ENCODE measurements at regions not wholly inside any gene's neighbourhood (a gene's known extent, or its start where the extent isn't known, plus 50 kb on each side); places are given as distances from the start of the nearest gene placed in this dataset.

- TF ChIP-seq POLR2A (IDR thresholded peaks at IDR 0.05; ENCODE audit: low read depth, low read length) = no peak
- TF ChIP-seq TAF1 (IDR thresholded peaks at IDR 0.05; ENCODE audit: borderline replicate concordance, low read depth, low read length) = no peak
- TF ChIP-seq POLR2AphosphoS5 (IDR thresholded peaks at IDR 0.05; ENCODE audit: low read depth, low read length) = no peak
- FAIRE-seq (no peak), DNase-seq (ENCODE audit: insufficient read length) (no peak)
Measured at GRCh38 chr1:105101261-105101660, 1351.6 kb downstream of the AMY1C start.

- DNase-seq (ENCODE audit: insufficient read length) = no peak
- no peak for FAIRE-seq
- TF ChIP-seq POLR2AphosphoS5 (IDR thresholded peaks at IDR 0.05; ENCODE audit: low read depth, low read length) (no peak), POLR2A (IDR thresholded peaks at IDR 0.05; ENCODE audit: low read depth, low read length) (no peak), TAF1 (IDR thresholded peaks at IDR 0.05; ENCODE audit: borderline replicate concordance, low read depth, low read length) (no peak)
Measured at GRCh38 chr1:105102371-105102770, 1352.7 kb downstream of the AMY1C start.

- DNase-seq (ENCODE audit: insufficient read length) (no peak), FAIRE-seq (no peak)
- no peak for TF ChIP-seq POLR2A (IDR thresholded peaks at IDR 0.05; ENCODE audit: low read depth, low read length)
Measured at GRCh38 chr1:105122041-105122440, 1372.3 kb downstream of the AMY1C start.

GRCh38 chr1:105137543-105138457 is 1388.1 kb downstream of the AMY1C start:
- no peak for FAIRE-seq
- no peak for DNase-seq (ENCODE audit: insufficient read length)
- no peak for TF ChIP-seq POLR2A (IDR thresholded peaks at IDR 0.05; ENCODE audit: low read depth, low read length)
- no peak for TF ChIP-seq POLR2AphosphoS5 (IDR thresholded peaks at IDR 0.05; ENCODE audit: low read depth, low read length)
- no peak for TF ChIP-seq TAF1 (IDR thresholded peaks at IDR 0.05; ENCODE audit: borderline replicate concordance, low read depth, low read length)

- TF ChIP-seq TAF1 (IDR thresholded peaks at IDR 0.05; ENCODE audit: borderline replicate concordance, low read depth, low read length) (no peak), POLR2AphosphoS5 (IDR thresholded peaks at IDR 0.05; ENCODE audit: low read depth, low read length) (no peak), POLR2A (IDR thresholded peaks at IDR 0.05; ENCODE audit: low read depth, low read length) (no peak)
- no peak for DNase-seq (ENCODE audit: insufficient read length)
- FAIRE-seq = no peak
Measured at GRCh38 chr1:105138458-105138893, 1388.8 kb downstream of the AMY1C start.

GRCh38 chr1:105172788-105173187 is 1423.1 kb downstream of the AMY1C start:
- no peak for TF ChIP-seq TAF1 (IDR thresholded peaks at IDR 0.05; ENCODE audit: borderline replicate concordance, low read depth, low read length)
- TF ChIP-seq POLR2A (IDR thresholded peaks at IDR 0.05; ENCODE audit: low read depth, low read length) = no peak
- TF ChIP-seq POLR2AphosphoS5 (IDR thresholded peaks at IDR 0.05; ENCODE audit: low read depth, low read length) = no peak
- no peak for FAIRE-seq
- DNase-seq (ENCODE audit: insufficient read length) = no peak

GRCh38 chr1:105180789-105181188 is 1431.1 kb downstream of the AMY1C start:
- TF ChIP-seq POLR2AphosphoS5 (IDR thresholded peaks at IDR 0.05; ENCODE audit: low read depth, low read length) = no peak
- no peak for DNase-seq (ENCODE audit: insufficient read length)
- FAIRE-seq = no peak

- FAIRE-seq (no peak), DNase-seq (ENCODE audit: insufficient read length) (no peak)
- no peak for TF ChIP-seq POLR2AphosphoS5 (IDR thresholded peaks at IDR 0.05; ENCODE audit: low read depth, low read length)
- TF ChIP-seq POLR2A (IDR thresholded peaks at IDR 0.05; ENCODE audit: low read depth, low read length) = no peak
Measured at GRCh38 chr1:105204836-105205371, 1455.2 kb downstream of the AMY1C start.

- TF ChIP-seq POLR2AphosphoS5 (IDR thresholded peaks at IDR 0.05; ENCODE audit: low read depth, low read length) (no peak), TAF1 (IDR thresholded peaks at IDR 0.05; ENCODE audit: borderline replicate concordance, low read depth, low read length) (no peak), POLR2A (IDR thresholded peaks at IDR 0.05; ENCODE audit: low read depth, low read length) (no peak)
- FAIRE-seq = no peak
- no peak for DNase-seq (ENCODE audit: insufficient read length)
Measured at GRCh38 chr1:105208581-105208980, 1458.9 kb downstream of the AMY1C start.

- DNase-seq (ENCODE audit: insufficient read length) (no peak), FAIRE-seq (no peak)
- TF ChIP-seq POLR2AphosphoS5 (IDR thresholded peaks at IDR 0.05; ENCODE audit: low read depth, low read length) = no peak
- TF ChIP-seq TAF1 (IDR thresholded peaks at IDR 0.05; ENCODE audit: borderline replicate concordance, low read depth, low read length) = no peak
- no peak for TF ChIP-seq POLR2A (IDR thresholded peaks at IDR 0.05; ENCODE audit: low read depth, low read length)
Measured at GRCh38 chr1:105210747-105211146, 1461.0 kb downstream of the AMY1C start.

GRCh38 chr1:105231378-105231777 is 1481.7 kb downstream of the AMY1C start:
- TF ChIP-seq TAF1 (IDR thresholded peaks at IDR 0.05; ENCODE audit: borderline replicate concordance, low read depth, low read length) = no peak
- TF ChIP-seq POLR2A (IDR thresholded peaks at IDR 0.05; ENCODE audit: low read depth, low read length) = no peak
- TF ChIP-seq POLR2AphosphoS5 (IDR thresholded peaks at IDR 0.05; ENCODE audit: low read depth, low read length) = no peak
- DNase-seq (ENCODE audit: insufficient read length) = no peak
- FAIRE-seq = no peak

- DNase-seq (ENCODE audit: insufficient read length) (no peak), FAIRE-seq (no peak)
- TF ChIP-seq POLR2AphosphoS5 (IDR thresholded peaks at IDR 0.05; ENCODE audit: low read depth, low read length) (no peak), TAF1 (IDR thresholded peaks at IDR 0.05; ENCODE audit: borderline replicate concordance, low read depth, low read length) (no peak), POLR2A (IDR thresholded peaks at IDR 0.05; ENCODE audit: low read depth, low read length) (no peak)
Measured at GRCh38 chr1:105243411-105243810, 1493.7 kb downstream of the AMY1C start.
